ENCODE measurements at regions not wholly inside any gene's neighbourhood (a gene's known extent, or its start where the extent isn't known, plus 50 kb on each side); places are given as distances from the start of the nearest gene placed in this dataset.
"Not testable (repeated sequence)": the region's sequence is repeated elsewhere in the genome, so short reads cannot be mapped to it uniquely, and the experiment has no call there.

DNA sequence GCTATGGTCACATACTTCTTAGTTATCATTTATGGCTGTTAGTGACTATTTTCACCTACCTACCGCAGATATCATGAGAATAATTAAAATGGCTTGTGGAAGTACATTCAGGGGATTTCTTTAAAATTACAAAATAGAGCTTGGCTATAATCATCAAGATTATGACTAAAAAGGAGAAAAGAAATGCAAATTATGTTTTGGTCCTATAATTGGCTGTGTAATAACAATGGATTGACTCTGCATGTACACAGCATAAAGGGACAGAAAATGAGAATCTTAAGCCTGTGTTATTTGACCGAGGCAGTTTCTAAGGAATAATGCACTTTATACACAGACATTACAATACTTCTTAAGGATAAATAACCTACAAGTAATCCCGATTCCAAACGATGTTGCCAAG lies 112.0 kb upstream of the C1QTNF3 start:
- not testable (repeated sequence) for TF ChIP-seq MYBL2 (CRISPR knock-in tag; IDR thresholded peaks at IDR 0.05); CTCF (IDR thresholded peaks at IDR 0.05); ZSCAN18 (CRISPR knock-in tag; IDR thresholded peaks at IDR 0.05); TCF7 (CRISPR knock-in tag; IDR thresholded peaks at IDR 0.05; ENCODE audit: low read depth); NR2C2 (CRISPR knock-in tag; IDR thresholded peaks at IDR 0.05); IRF2 (CRISPR knock-in tag; IDR thresholded peaks at IDR 0.05; ENCODE audit: borderline replicate concordance, low read depth)
